ENCODE measurements at regions not wholly inside any gene's neighbourhood (a gene's known extent, or its start where the extent isn't known, plus 50 kb on each side); places are given as distances from the start of the nearest gene placed in this dataset.

DNA sequence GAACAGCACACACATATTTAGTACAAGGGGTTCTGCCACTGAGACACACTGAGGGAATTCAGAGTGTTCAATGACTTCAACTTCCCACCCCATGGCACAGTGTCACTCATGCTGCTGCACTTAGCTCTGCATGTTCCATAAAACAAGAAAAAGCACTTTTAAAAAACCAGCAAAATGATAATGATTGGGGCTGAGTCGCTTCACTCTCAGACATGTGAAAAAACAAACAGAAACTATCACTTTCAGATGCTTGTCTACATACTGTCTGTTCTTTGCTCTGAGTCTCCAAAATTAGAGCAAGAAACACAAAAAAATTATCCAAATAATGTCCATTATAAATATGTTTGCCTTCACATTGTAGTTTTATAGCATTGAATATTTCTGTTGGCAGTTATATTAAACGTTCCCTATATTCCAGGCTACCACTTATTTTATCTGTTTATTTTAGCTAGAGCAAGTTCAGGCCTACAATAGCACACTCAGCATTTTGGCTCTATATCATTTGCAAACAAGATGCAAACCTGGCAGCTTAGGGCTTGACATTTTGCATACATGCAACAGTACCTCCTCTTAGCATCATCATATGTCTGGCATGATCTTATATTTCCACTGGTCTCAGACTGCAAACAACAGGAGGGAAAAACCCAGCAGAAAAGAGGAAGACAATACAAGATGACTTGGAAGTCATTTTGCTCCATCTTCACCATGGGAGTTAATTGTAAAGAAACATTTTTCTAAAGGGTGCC lies 398.8 kb downstream of the HACE1 start:
- Histone ChIP-seq H3K27ac (ENCODE audit: low read length) (no peak overlapping the region), H3K9me3 (ENCODE audit: low read length) (no peaks in the 10 kb centered on the region), H3K9ac (ENCODE audit: low read length) (no peak overlapping the region), H3K79me2 (replicated peaks; ENCODE audit: insufficient read depth, low read length) (no peaks in the 10 kb centered on the region), H3F3A (ENCODE audit: insufficient read depth, low read length, poor library complexity, severe bottlenecking) (no peaks in the 10 kb centered on the region), H3K27me3 (ENCODE audit: insufficient read depth, low read depth, low read length) (no peaks in the 10 kb centered on the region), H3K36me3 (ENCODE audit: insufficient read depth, low read length) (no peaks in the 10 kb centered on the region), H3K4me2 (ENCODE audit: low read length) (no peak overlapping the region), H2AFZ (ENCODE audit: low read depth, low read length) (no peak overlapping the region), H3K9me2 (ENCODE audit: insufficient read depth, low read length) (no peaks in the 10 kb centered on the region), H3K4me3 (ENCODE audit: low read length) (no peak overlapping the region), H4K20me1 (ENCODE audit: insufficient read depth) (no peaks in the 10 kb centered on the region)
- TF ChIP-seq SMC3 (conservative IDR thresholded peaks at IDR 0.05; ENCODE audit: poor library complexity): no peak
- TF ChIP-seq POLR2AphosphoS5 (IDR thresholded peaks at IDR 0.05): no peak
- no peak for TF ChIP-seq RAD21 (conservative IDR thresholded peaks at IDR 0.05)
- no peak for TF ChIP-seq TAF1 (IDR thresholded peaks at IDR 0.05; ENCODE audit: low read depth)
- no peak for TF ChIP-seq EP300 (conservative IDR thresholded peaks at IDR 0.05; ENCODE audit: poor library complexity, severe bottlenecking)
- TF ChIP-seq MXI1 (conservative IDR thresholded peaks at IDR 0.05; ENCODE audit: poor library complexity, severe bottlenecking): no peak
- TF ChIP-seq CTCF (IDR thresholded peaks at IDR 0.05; ENCODE audit: poor library complexity, severe bottlenecking): no peak
- TF ChIP-seq EZH2 (IDR thresholded peaks at IDR 0.05; ENCODE audit: borderline replicate concordance, insufficient read depth, low read length, poor library complexity, severe bottlenecking): no peak
- TF ChIP-seq, protein P1, sequence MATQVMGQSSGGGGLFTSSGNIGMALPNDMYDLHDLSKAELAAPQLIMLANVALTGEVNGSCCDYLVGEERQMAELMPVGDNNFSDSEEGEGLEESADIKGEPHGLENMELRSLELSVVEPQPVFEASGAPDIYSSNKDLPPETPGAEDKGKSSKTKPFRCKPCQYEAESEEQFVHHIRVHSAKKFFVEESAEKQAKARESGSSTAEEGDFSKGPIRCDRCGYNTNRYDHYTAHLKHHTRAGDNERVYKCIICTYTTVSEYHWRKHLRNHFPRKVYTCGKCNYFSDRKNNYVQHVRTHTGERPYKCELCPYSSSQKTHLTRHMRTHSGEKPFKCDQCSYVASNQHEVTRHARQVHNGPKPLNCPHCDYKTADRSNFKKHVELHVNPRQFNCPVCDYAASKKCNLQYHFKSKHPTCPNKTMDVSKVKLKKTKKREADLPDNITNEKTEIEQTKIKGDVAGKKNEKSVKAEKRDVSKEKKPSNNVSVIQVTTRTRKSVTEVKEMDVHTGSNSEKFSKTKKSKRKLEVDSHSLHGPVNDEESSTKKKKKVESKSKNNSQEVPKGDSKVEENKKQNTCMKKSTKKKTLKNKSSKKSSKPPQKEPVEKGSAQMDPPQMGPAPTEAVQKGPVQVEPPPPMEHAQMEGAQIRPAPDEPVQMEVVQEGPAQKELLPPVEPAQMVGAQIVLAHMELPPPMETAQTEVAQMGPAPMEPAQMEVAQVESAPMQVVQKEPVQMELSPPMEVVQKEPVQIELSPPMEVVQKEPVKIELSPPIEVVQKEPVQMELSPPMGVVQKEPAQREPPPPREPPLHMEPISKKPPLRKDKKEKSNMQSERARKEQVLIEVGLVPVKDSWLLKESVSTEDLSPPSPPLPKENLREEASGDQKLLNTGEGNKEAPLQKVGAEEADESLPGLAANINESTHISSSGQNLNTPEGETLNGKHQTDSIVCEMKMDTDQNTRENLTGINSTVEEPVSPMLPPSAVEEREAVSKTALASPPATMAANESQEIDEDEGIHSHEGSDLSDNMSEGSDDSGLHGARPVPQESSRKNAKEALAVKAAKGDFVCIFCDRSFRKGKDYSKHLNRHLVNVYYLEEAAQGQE (IDR thresholded peaks at IDR 0.05; ENCODE audit: borderline replicate concordance): no peak

DNA sequence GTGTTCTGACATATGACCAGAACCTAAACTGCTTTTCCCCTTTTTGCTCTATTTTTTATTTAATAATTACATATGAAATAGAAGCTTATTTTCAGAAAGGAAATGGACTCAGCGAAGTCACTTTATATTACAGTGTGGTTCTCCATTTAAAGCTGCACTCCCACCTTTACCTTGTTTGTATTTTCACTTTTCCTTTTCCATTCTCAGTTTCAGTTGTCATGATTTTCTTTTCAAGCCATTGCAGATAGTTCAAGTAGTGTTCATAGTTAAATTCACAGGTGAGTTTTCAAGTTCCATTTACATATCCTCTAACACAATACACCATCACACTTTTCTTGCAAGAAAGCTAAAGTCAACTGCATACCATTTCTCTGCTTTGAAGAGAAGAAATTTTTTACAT lies 400.2 kb downstream of the HACE1 start:
- H3K9ac ChIP-seq (ENCODE audit: low read length): no peak overlapping the region
- no peaks in the 10 kb centered on the region for H4K20me1 ChIP-seq (ENCODE audit: insufficient read depth)
- no peaks in the 10 kb centered on the region for H3K36me3 ChIP-seq (ENCODE audit: insufficient read depth, low read length)
- H3K9me2 ChIP-seq (ENCODE audit: insufficient read depth, low read length): no peaks in the 10 kb centered on the region
- no peaks in the 10 kb centered on the region for H3K9me3 ChIP-seq (ENCODE audit: low read length)
- H3K27me3 ChIP-seq (ENCODE audit: insufficient read depth, low read depth, low read length): no peaks in the 10 kb centered on the region
- TF ChIP-seq TAF1 (IDR thresholded peaks at IDR 0.05; ENCODE audit: low read depth) (no peak), EZH2 (IDR thresholded peaks at IDR 0.05; ENCODE audit: borderline replicate concordance, insufficient read depth, low read length, poor library complexity, severe bottlenecking) (no peak), SMC3 (conservative IDR thresholded peaks at IDR 0.05; ENCODE audit: poor library complexity) (no peak)
- H2AFZ ChIP-seq (ENCODE audit: low read depth, low read length): no peak overlapping the region
- no peaks in the 10 kb centered on the region for H3F3A ChIP-seq (ENCODE audit: insufficient read depth, low read length, poor library complexity, severe bottlenecking)
- H3K4me3 ChIP-seq (ENCODE audit: low read length): no peak overlapping the region
- no peak overlapping the region for H3K27ac ChIP-seq (ENCODE audit: low read length)
- no peak overlapping the region for H3K4me2 ChIP-seq (ENCODE audit: low read length)
- H3K79me2 ChIP-seq (replicated peaks; ENCODE audit: insufficient read depth, low read length): no peaks in the 10 kb centered on the region
